ENCODE measurements at regions not wholly inside any gene's neighbourhood (a gene's known extent, or its start where the extent isn't known, plus 50 kb on each side); places are given as distances from the start of the nearest gene placed in this dataset.

- Mint-ChIP-seq H3K27ac (ENCODE audit: low read depth, unreplicated experiment) (no peak overlapping the region), H3K36me3 (ENCODE audit: insufficient read depth, unreplicated experiment) (no peaks in the 10 kb centered on the region), H3K9me3 (ENCODE audit: unreplicated experiment) (no peaks in the 10 kb centered on the region), H3K27me3 (ENCODE audit: insufficient read depth, unreplicated experiment) (peaks cover 74% of the 10 kb centered on the region), H3K4me1 (ENCODE audit: insufficient read depth, unreplicated experiment) (no peaks in the 10 kb centered on the region), H3K4me3 (ENCODE audit: unreplicated experiment) (no peak overlapping the region)
- ChIA-PET CTCF (no interaction called here), POLR2A (no interaction called here)
- TF ChIP-seq CTCF (IDR thresholded peaks at IDR 0.05; ENCODE audit: unreplicated experiment): no peak
- DNase-seq (ENCODE audit: unreplicated experiment): no peak
- intact Hi-C loops (cut with micrococcal nuclease): no loop called here
- no TSS peak for BruUV-seq (replicated peaks)
These were observed 58.0 kb upstream of the ATP2B2 start for GRCh38 chr3:10563396-10563795.

GRCh38 chr3:10565814-10566213 lies 60.4 kb upstream of the ATP2B2 start:
- H3K4me3 Mint-ChIP-seq (ENCODE audit: unreplicated experiment): no peak overlapping the region
- no peak overlapping the region for H3K27ac Mint-ChIP-seq (ENCODE audit: low read depth, unreplicated experiment)

GRCh38 chr3:10566451-10566850 lies 61.1 kb upstream of the ATP2B2 start:
- H3K4me1 Mint-ChIP-seq (ENCODE audit: insufficient read depth, unreplicated experiment): no peaks in the 10 kb centered on the region
- no peak overlapping the region for H3K4me3 Mint-ChIP-seq (ENCODE audit: unreplicated experiment)
- no TSS peak for BruUV-seq (replicated peaks)
- intact Hi-C loops (cut with micrococcal nuclease): no loop called here
- CTCF ChIA-PET: interaction anchor here (0.5 to 0.6 kb wide), 2 partner anchors 148 to 270 kb away, joined by 3 read pairs; no protein-coding TSS in a partner anchor
- no peak for TF ChIP-seq CTCF (IDR thresholded peaks at IDR 0.05; ENCODE audit: unreplicated experiment)
- POLR2A ChIA-PET: no interaction called here
- no peaks in the 10 kb centered on the region for H3K36me3 Mint-ChIP-seq (ENCODE audit: insufficient read depth, unreplicated experiment)
- no peaks in the 10 kb centered on the region for H3K9me3 Mint-ChIP-seq (ENCODE audit: unreplicated experiment)
- no peak overlapping the region for H3K27ac Mint-ChIP-seq (ENCODE audit: low read depth, unreplicated experiment)
- DNase-seq (ENCODE audit: unreplicated experiment): no peak
- H3K27me3 Mint-ChIP-seq (ENCODE audit: insufficient read depth, unreplicated experiment): peaks cover 76% of the 10 kb centered on the region

More at GRCh38 chr3:10565814-10566213, 60.4 kb upstream of the ATP2B2 start:
- no TSS peak for BruUV-seq (replicated peaks)
- no peaks in the 10 kb centered on the region for H3K4me1 Mint-ChIP-seq (ENCODE audit: insufficient read depth, unreplicated experiment)
- ChIA-PET POLR2A (no interaction called here), CTCF (interaction anchor here (0.5 to 0.8 kb wide), 3 partner anchors 149 to 418 kb away, joined by 3 read pairs; no protein-coding TSS in a partner anchor)
- H3K27me3 Mint-ChIP-seq (ENCODE audit: insufficient read depth, unreplicated experiment): peaks cover 76% of the 10 kb centered on the region
- intact Hi-C loops (cut with micrococcal nuclease): no loop called here
- H3K36me3 Mint-ChIP-seq (ENCODE audit: insufficient read depth, unreplicated experiment): no peaks in the 10 kb centered on the region
- DNase-seq (ENCODE audit: unreplicated experiment): no peak
- H3K9me3 Mint-ChIP-seq (ENCODE audit: unreplicated experiment): no peaks in the 10 kb centered on the region
- TF ChIP-seq CTCF (IDR thresholded peaks at IDR 0.05; ENCODE audit: unreplicated experiment): no peak

GRCh38 chr3:10568549-10568948 lies 63.2 kb upstream of the ATP2B2 start:
- H3K27me3 Mint-ChIP-seq (ENCODE audit: insufficient read depth, unreplicated experiment): peaks cover 84% of the 10 kb centered on the region
- no peak overlapping the region for H3K4me3 Mint-ChIP-seq (ENCODE audit: unreplicated experiment)
- no peaks in the 10 kb centered on the region for H3K9me3 Mint-ChIP-seq (ENCODE audit: unreplicated experiment)
- no peaks in the 10 kb centered on the region for H3K36me3 Mint-ChIP-seq (ENCODE audit: insufficient read depth, unreplicated experiment)
- no peak for DNase-seq (ENCODE audit: unreplicated experiment)
- intact Hi-C loops (cut with micrococcal nuclease): no loop called here
- no peaks in the 10 kb centered on the region for H3K4me1 Mint-ChIP-seq (ENCODE audit: insufficient read depth, unreplicated experiment)
- H3K27ac Mint-ChIP-seq (ENCODE audit: low read depth, unreplicated experiment): no peak overlapping the region
- BruUV-seq (replicated peaks): no TSS peak
- ChIA-PET CTCF (no interaction called here), POLR2A (no interaction called here)
- no peak for TF ChIP-seq CTCF (IDR thresholded peaks at IDR 0.05; ENCODE audit: unreplicated experiment)

All from MCF 10A (cell line).